GM21423 (cell line): ENCODE measurements at regions not wholly inside any gene's neighbourhood (a gene's known extent, or its start where the extent isn't known, plus 50 kb on each side); places are given as distances from the start of the nearest gene placed in this dataset.

Experiments
- ATAC-seq: cut with Tn5 transposase; IDR thresholded peaks from one replicate; pipeline ENCODE4 v1.9.1; 2021; ENCODE audit warnings: mild to moderate bottlenecking, moderate library complexity; ENCODE audit not compliant: unreplicated experiment

DNA sequence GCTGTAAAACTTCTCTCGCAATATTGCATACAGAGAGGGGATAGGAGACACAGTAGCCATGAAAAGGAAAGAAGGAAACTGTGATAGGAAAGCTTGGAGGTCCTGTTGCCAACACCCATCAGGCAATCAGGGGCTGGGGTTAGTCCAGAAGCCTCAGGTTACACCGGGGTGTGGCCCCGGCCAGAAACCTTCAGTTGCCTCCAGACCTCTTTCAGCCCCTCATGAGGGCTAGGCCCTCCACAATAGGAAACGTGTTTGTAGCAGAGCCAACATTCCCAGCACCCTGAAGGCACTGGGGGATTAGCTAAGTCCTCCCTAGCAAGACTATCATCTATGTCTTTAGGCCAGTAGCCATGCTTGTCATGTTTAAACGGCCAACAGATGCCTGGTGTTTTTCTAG is 1048.0 kb upstream of the CNTN5 start:
- no peak for ATAC-seq

DNA sequence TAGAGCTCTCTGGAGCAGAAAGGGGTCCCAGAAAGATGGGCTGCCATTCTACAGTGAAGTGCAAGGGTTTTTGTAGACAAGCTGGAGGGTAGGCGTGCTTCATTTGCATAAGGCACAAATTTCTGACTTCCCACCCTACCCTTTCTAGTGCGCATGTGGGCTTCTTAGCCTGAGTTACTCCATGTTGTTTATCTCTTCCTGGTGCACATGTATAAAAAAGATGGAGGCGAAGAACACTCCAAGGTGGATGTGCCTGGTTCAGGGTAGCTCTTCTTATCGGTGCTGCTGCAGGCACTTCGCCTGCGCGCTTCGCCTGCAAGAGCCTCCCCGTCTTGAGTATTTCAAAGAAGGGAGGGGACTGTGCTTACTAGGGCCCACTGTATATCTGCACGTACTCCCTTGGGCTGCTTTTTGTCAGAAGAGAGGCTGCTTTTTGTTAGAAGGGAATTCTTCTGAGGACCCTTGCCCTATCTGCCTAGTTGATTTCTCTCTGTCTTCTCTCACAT is 1047.3 kb upstream of the CNTN5 start:
- ATAC-seq: no peak

- ATAC-seq: no peak
Measured at GRCh38 chr11:97974798-97975498, 1045.8 kb upstream of the CNTN5 start.

DNA sequence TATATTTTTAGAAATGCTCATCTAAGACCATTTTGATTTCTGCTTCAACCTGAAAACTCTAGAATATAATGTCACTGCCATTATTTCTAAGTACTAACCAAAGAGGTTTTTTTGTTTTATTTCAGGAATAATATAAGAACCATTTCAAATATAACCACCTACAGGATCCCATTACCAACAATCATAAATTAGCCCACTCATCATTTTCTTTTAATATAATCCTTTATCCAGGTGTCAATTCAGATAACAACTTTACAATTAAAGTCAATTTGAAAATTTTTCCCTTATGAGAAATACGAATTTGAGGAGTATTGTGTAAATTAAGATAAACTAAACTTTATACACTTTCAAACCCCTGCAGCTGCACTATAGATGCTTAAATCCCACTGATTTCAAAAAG is 1043.0 kb upstream of the CNTN5 start:
- no peak for ATAC-seq

DNA sequence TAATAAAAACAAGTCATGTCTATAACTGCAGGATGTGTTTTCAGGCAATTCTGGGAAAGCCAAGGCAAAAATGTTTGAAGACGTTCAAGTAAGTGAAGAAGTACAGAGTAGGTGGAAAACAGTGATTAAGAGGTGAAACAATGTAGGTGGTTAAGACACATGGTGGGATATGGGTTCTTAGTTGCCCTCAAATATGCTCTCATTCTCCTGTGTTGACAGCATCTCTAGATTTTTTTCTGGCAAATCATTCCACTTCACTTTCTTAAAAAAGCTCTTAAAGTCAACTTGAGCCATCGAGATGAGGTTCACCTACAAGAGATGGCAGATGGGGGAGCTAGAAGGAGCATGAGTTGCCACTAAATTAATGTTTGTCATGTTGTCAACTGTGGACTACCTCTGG is 1041.0 kb upstream of the CNTN5 start:
- no peak for ATAC-seq

GRCh38 chr11:97982512-97982911 is 1038.2 kb upstream of the CNTN5 start:
- no peak for ATAC-seq

DNA sequence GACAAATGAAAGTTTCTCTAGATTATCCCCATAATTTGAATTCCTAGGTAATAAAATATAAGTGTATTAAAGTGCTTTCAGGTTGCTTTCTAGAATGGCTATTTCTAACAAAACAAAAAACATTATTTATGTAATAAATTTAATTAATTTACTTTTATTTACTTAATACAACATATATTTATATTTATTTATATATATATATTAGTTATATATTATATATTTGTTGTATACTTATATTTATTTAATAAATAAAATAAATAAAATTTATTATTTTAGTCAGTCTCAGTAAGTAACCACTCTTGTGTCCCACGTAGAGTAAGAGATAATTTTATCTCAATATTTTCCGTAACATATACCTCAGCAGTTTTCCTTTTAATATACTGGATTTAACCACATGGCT is 1031.6 kb upstream of the CNTN5 start:
- no peak for ATAC-seq

DNA sequence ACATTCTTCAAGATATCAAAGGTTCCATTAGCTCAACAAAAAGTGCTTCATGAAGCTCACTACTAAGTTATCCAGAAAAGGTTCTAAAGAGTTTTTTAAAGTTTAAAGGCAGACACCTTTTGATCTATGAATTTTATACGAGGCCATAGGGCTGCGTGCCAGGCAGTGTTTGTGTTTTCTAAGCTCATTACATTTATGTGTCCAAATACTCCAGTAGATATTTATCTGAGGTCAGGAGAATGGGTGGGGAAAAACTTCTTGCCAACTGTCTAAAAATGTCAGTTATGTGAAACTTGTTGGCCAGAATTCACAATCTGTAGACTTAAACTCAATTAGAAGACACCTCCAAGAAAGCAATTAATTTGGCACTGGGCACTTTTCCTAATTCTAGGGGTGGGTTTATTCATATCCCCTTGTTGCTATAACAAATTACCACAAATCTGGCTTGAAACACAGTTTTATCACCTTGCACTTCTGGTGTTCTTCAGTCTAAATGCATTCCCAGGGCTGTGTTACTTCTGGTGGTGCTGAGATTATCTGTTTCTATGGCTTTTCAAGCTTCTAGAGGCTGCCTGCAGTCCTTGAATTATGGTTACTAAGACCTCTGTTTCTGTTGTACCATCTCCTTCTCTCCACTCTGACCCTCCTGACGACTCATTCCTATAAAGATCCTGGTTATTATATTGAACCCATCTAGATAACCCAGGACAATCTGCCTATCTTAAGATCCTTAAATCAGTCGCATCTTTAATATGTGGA is 1030.4 kb upstream of the CNTN5 start:
- no peak for ATAC-seq

DNA sequence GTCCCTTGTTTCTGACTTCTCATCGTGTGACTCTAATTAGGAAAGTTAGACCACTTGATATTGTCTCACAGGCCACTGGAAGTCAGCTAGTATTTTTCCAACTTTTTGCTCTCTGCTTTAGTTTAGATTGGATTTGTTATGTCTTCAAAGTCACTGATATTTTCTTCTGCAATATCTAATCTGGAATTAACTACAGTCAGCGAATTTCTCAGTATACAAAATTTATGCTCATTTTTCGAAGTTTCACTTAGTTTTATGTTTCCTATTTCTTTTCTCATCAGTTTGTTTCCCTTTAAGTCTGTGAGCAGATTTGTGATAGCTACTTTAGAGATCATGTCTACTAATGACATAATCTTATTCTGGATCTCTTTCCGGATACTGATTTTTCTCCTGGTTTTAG is 1027.2 kb upstream of the CNTN5 start:
- ATAC-seq: no peak

DNA sequence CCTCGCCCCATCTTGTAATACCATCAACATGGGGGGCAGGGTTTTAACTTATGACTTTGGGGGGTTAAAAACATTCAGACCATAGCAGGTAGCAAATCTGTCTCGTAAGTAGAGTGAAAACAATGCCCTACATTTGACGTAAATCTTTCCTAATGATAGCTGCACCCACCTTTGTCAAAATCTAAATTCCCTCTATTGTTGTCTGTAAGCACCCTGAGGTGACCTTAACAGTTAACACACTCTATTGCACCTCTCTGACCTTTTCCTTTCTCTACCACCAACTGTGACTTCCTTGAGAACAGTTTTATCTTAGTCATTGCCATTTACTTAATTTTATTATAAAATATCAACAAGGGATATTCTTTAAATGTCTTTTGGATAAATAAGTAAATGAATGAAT is 1024.9 kb upstream of the CNTN5 start:
- no peak for ATAC-seq

DNA sequence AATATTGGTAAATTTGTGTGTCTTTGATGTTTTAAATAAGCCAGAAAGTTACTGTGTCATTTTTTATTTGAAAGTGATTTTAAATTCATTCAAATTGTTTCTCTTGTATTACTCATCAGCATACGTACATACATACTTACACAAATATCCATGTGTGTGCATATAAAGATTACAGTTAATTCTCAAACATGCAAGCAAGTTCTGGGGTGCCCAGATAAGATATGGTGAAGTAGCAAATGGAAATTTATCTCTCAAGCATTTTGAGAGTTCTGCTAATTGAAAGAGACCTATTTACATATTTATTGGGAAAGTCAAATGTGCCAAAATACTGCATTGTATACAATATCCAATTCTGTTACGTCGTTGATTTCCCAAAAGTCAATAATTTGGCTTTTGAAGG is 1024.0 kb upstream of the CNTN5 start:
- ATAC-seq: no peak

DNA sequence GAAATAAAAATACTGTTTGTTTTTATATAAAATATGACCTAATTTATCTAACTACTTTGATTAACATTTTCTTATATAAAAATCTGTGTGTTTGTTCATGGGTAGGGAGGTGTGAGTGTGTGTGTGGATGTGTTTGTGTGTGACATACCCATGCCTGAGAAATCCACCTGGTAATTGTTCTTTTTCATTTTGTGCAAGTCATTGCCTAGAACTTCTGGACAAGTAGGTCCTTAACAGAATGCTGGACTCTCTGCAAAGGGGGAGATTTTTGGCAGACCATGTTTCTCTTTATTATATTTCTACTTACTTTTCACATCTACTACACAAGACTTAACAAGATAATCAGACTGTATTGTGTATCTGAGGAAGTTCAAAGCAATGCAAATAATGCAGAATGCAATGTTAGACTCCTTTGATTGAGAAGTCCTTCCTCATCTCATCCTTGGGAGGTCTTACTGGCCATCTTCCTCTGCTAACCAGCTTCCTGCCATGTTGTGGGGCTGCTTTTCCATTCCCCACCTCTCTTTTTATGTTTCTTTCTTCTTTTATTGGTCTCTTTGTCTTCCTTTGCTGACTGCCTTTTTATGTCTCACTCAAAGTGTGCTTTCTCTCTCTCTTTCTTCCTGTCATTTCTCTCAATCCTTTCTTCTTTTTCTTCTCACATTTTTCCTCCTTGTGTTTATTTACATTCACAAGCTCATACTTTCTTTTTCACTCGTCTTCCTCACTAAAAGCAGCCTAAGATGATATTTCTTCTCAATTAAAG is 1017.0 kb upstream of the CNTN5 start:
- ATAC-seq: no peak

- no peak for ATAC-seq
Measured at GRCh38 chr11:98007072-98007471, 1013.7 kb upstream of the CNTN5 start.

GRCh38 chr11:98027652-98028051 is 993.1 kb upstream of the CNTN5 start:
- no peak for ATAC-seq

- ATAC-seq: no peak
Measured at GRCh38 chr11:98029832-98030231, 990.9 kb upstream of the CNTN5 start.

DNA sequence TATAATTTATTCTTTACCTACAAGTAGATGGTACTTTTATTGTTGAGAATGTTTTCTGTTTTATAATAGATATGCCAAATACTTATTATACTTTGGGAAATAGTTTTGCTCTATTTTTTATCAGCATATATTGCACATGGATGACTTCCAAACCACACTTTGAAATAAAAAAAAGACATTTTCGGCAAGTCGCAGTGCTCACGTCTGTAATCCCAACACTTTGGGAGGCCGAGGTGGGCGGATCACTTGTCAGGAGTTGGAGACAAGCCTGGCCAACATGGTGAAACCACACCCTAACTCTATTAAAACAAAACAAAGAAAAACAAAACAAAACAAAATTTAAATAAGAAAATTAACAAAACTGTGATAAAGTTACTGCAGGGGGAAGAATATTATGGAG is 983.9 kb upstream of the CNTN5 start:
- no peak for ATAC-seq

- ATAC-seq: no peak
Measured at GRCh38 chr11:98040061-98040808, 980.5 kb upstream of the CNTN5 start.

DNA sequence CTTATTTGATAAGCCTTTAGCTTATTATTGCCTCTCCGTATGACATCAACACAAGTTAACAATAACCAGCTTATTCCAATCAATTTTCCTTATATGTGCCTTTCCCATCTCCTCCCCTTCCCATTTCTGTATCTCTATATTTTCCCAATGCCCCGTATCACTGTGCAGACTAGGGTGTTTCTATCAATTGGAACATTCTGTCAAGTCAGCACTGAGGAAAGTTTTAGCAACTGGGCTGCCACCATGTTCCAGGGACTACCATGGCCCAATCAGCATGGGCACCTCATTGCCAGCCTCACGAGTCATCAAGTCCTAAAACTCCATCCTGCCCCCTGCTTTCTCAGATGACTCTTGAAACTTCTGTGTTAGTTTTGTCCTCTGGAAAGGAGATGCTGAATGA is 973.1 kb upstream of the CNTN5 start:
- ATAC-seq: no peak

GRCh38 chr11:98053851-98054250 is 966.9 kb upstream of the CNTN5 start:
- no peak for ATAC-seq

DNA sequence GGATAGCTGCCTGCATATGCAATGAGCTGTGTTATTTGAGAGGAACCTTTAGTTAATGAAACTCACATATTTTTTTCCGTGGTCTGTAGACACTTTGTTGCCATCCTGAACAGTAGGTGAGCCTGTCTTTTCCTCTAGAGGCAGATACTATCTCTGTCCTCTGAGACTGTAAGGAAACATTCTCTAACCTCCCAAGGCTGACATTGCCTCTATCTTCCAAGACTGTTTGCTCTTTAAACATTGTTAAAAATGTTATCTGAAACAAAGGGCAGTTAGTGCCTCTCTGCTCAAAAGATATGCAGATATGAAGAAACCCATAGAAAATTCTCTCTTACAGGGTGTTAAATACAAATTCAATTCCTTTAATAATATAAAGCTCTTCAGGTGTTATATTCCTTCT is 963.8 kb upstream of the CNTN5 start:
- no peak for ATAC-seq

- no peak for ATAC-seq
Measured at GRCh38 chr11:98059488-98059887, 961.3 kb upstream of the CNTN5 start.
